Activated T-cell treated with anti-CD3 and anti-CD28 coated beads, Interleukin-2, amount 50 U/mL, for 72 hours (primary cell): ENCODE measurements at regions not wholly inside any gene's neighbourhood (a gene's known extent, or its start where the extent isn't known, plus 50 kb on each side); places are given as distances from the start of the nearest gene placed in this dataset.

Experiments
- ATAC-seq, 2 donors: fragments of 150-1000 bp; cut with Tn5 transposase; replicated peaks in 1 of 2; 2 replicates each; pipeline ENCODE4 v1.10.0; 2021; ENCODE audit warnings: moderate library complexity in 2 of 2, mild to moderate bottlenecking in 1 of 2
- DNase-seq, 2 donors: peaks; one replicate each; pipeline ENCODE4 v3.0.0; 2021 to 2022; ENCODE audit warnings: mixed read lengths in 1 of 2
- H3K27ac Mint-ChIP-seq: one replicate; pipeline ENCODE4 v1.8.0; 2022; ENCODE audit warnings: mild to moderate bottlenecking, moderate library complexity, mixed read lengths
- H3K27me3 Mint-ChIP-seq: one replicate; pipeline ENCODE4 v1.8.0; 2022; ENCODE audit warnings: low read depth, mixed read lengths
- H3K36me3 Mint-ChIP-seq, 2 donors: one replicate each; pipeline ENCODE4 v1.8.0; 2022; ENCODE audit warnings: mixed read lengths in 2 of 2, mild to moderate bottlenecking in 1 of 2; ENCODE audit not compliant: insufficient read depth in 2 of 2
- H3K4me1 Mint-ChIP-seq: one replicate; pipeline ENCODE4 v1.8.0; 2022; ENCODE audit warnings: low read depth, mixed read lengths
- H3K4me3 Mint-ChIP-seq, 2 donors: one replicate each; pipeline ENCODE4 v1.8.0; 2022; ENCODE audit warnings: mild to moderate bottlenecking in 2 of 2, mixed read lengths in 2 of 2, moderate library complexity in 2 of 2
- H3K9me3 Mint-ChIP-seq, 2 donors: one replicate each; pipeline ENCODE4 v1.8.0; 2022; ENCODE audit warnings: mixed read lengths in 2 of 2

DNA sequence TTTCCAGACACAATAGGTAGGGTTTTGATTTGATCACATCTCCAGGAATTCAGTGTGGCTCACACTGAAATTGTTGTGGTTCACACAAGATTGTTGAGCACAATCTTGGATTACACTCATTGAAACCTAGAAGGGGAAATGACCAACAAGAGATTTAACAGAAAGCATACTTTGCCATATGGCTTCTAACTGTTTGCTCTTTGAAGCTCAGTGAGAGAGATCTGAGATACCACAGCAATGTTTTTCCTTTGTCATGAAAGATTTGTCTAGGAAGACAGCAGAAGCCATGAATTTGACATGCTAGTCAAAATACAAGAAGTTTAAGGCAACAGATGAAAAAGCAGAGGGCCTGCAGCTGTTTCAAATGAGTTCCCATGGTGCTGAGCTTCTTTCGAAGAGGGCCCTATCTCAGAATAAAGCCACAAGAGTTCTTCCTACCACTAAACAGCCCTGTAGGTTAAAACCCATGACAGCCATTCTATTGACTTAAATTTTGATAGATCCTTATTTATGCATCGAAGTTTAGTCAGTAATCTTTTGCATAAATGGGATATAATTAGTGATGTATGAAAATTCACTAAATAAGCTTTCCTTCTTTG lies 650.4 kb downstream of the LTN1 start:
- H3K27me3 Mint-ChIP-seq, result no peaks in the 10 kb centered on the region
- H3K36me3 Mint-ChIP-seq, result no peaks in the 10 kb centered on the region
- ATAC-seq, result no peak
- no peak overlapping the region for H3K4me3 Mint-ChIP-seq
- no peaks in the 10 kb centered on the region for H3K4me1 Mint-ChIP-seq
- H3K9me3 Mint-ChIP-seq, result no peaks in the 10 kb centered on the region
- no peak for DNase-seq
- no peak overlapping the region for H3K27ac Mint-ChIP-seq

DNA sequence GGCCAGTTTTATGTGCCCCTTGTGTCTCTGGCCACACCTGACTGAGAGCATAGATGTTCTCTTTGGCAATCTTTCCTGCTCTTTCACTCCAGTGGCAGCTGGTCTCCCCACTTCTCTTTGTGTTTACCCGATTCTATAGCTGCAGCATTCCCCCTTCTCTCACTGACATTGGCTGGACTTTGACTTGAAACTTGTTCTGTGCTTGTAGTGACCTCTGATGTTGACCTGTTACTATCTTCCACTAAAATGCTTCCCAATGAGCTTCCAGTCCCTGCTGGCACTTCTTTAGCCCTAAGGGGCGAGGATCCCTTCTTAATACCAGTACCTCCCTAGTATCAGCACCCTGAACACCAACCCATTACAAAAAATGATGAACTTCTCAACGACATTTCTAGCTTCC lies 653.3 kb downstream of the LTN1 start:
- H3K36me3 Mint-ChIP-seq, result no peaks in the 10 kb centered on the region
- ATAC-seq, result no peak
- no peaks in the 10 kb centered on the region for H3K9me3 Mint-ChIP-seq
- H3K4me3 Mint-ChIP-seq, result no peak overlapping the region
- no peak overlapping the region for H3K27ac Mint-ChIP-seq
- H3K4me1 Mint-ChIP-seq, result no peaks in the 10 kb centered on the region
- H3K27me3 Mint-ChIP-seq, result no peaks in the 10 kb centered on the region
- DNase-seq, result no peak

DNA sequence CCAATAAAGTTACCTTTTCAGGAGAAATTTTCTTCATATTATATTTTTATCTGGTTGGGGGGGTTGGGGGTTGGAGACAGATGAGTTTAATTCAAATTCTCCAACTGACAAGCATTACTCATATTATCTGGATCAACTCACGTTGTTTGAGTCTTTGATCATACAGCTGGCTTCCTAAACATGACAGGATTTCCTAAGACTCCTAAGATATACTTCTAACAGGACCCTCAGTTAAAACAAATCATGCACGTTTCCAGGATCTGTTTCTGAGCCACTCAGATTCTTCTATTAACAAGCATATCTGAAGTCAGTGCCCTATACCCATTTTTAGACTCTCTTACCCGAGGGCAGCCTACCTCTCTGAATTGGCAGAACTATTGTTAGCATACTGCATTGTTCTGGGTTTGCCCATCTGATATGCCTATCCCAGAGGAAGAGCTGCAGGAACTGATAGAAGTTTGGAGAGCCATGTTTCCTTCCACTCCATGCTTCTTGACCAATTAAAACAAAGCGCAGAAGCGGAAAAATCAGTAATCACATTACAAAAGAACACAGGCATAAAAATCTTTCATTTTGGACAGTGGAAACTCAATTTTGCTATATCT lies 653.9 kb downstream of the LTN1 start:
- Mint-ChIP-seq H3K36me3 (no peaks in the 10 kb centered on the region), H3K4me1 (no peaks in the 10 kb centered on the region), H3K9me3 (no peaks in the 10 kb centered on the region), H3K27ac (no peak overlapping the region), H3K4me3 (no peak overlapping the region), H3K27me3 (no peaks in the 10 kb centered on the region)
- DNase-seq, result no peak
- no peak for ATAC-seq

DNA sequence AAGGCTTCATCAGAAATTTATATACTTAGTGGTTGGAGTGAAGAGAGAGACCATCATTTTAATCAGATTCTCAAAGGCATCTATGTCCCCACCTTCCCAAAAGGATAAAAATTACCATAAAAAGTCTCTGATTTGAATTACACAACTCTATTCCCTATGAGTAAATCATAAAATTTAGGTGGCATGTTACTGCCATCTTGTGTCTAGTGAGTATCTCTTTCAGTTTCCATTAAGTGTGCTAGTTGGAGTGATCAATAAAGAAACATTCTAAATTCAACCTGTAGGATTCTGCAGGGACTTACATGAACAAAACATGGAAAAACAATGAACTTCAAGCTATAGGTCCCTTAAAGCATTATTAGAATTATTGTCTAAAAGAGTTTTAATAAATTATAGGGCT lies 655.4 kb downstream of the LTN1 start:
- Mint-ChIP-seq H3K27me3 (no peaks in the 10 kb centered on the region), H3K4me1 (no peaks in the 10 kb centered on the region), H3K4me3 (no peak overlapping the region), H3K36me3 (no peaks in the 10 kb centered on the region), H3K9me3 (no peaks in the 10 kb centered on the region), H3K27ac (no peak overlapping the region)
- ATAC-seq (no peak), DNase-seq (no peak)

DNA sequence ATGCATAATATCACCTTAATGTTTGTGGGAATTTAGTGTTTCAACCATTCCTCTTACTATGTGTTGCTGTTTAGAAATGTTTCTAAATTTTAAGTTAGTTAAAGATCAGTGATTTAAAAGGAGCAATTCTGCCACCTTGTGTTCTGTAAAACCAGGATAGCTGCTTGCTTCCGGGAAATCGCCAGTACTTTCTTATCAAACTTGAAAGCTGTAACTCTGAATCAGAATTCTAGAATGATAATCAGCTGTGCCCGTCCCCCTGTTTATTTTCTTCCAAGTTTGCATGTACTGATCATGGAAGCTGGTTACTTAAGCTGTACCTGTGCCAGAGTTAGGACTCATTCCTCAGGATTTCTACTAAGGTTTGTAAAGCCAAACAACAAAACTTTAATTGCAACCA lies 656.4 kb downstream of the LTN1 start:
- ATAC-seq (no peak), DNase-seq (no peak)
- no peaks in the 10 kb centered on the region for H3K4me1 Mint-ChIP-seq
- no peaks in the 10 kb centered on the region for H3K36me3 Mint-ChIP-seq
- H3K4me3 Mint-ChIP-seq, result no peak overlapping the region
- no peaks in the 10 kb centered on the region for H3K9me3 Mint-ChIP-seq
- H3K27ac Mint-ChIP-seq, result no peak overlapping the region
- no peaks in the 10 kb centered on the region for H3K27me3 Mint-ChIP-seq

DNA sequence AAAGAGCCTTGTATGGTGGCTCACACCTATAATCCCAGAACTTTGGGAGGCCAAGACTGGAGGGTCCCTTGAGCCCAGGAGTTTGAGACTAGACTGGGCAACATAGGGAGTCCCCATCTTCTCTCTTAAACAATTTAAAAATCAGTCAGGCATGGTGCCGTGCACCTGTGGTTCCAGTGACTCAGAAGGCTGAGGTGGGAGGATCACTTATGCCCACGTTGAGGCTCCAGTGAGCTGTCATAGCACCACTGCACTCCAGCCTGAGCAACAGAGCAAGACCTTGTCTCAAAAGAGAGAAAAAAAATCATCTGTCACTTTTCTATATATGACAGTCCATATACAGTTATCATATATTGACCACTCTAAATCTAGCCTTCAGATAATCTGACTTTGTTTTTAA lies 658.3 kb downstream of the LTN1 start:
- Mint-ChIP-seq H3K27ac (no peak overlapping the region), H3K4me1 (no peaks in the 10 kb centered on the region), H3K36me3 (no peaks in the 10 kb centered on the region), H3K4me3 (no peak overlapping the region), H3K27me3 (no peaks in the 10 kb centered on the region), H3K9me3 (peaks cover 0 to under 1% of the 10 kb centered on the region in 2 donors)
- ATAC-seq (peak; percentile 60 to 80), DNase-seq (peak; percentile 1 to 12)

DNA sequence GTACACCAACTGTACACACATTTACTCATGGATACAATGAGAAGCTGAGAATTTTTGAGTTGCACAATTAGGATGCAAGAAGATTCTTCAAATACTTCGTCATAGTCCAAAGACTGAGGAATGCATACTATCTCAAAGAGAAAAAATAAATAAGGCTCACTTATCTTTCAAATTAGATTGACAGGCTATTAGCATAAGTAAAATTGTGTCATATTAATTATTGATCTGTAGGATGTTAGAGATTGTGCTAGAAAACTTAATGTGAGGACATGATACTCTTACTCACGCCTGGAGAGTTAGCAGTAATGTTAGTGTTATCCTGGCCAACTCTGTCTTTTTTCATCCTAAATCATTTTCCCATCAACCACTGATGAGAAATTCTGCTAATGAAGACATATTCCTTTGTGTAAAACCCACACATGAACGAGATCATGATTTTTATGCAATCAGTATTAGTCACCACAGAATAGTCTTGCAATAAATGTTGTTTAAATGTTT lies 659.0 kb downstream of the LTN1 start:
- no peaks in the 10 kb centered on the region for H3K4me1 Mint-ChIP-seq
- ATAC-seq, result no peak
- H3K4me3 Mint-ChIP-seq, result no peak overlapping the region
- H3K27ac Mint-ChIP-seq, result no peak overlapping the region
- H3K36me3 Mint-ChIP-seq, result no peaks in the 10 kb centered on the region
- peaks cover 1 to 5% of the 10 kb centered on the region in 2 donors for H3K9me3 Mint-ChIP-seq
- H3K27me3 Mint-ChIP-seq, result no peaks in the 10 kb centered on the region
- no peak for DNase-seq

DNA sequence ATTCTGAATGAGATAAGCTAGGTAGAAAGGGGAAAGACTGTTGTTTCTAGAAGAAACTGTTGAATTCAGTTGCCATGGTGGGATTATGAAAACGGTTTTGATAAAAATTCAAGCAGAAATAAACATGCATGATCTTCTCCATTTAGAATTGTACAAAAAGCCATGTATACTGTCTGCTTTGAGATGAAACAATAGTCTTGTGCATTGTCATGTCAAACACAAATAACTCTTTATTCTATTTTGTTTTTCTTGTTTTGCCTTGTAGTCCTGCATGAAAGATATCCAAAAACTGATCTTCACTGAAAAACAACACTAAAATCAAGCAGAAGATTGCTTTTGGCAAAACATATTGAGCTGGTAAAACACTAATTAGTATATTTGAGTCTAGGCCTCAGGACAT lies 659.9 kb downstream of the LTN1 start:
- H3K27ac Mint-ChIP-seq, result no peak overlapping the region
- H3K4me3 Mint-ChIP-seq, result no peak overlapping the region
- peaks cover 1 to 7% of the 10 kb centered on the region in 2 donors for H3K9me3 Mint-ChIP-seq
- no peaks in the 10 kb centered on the region for H3K36me3 Mint-ChIP-seq
- no peaks in the 10 kb centered on the region for H3K4me1 Mint-ChIP-seq
- ATAC-seq (no peak), DNase-seq (no peak)
- no peaks in the 10 kb centered on the region for H3K27me3 Mint-ChIP-seq

DNA sequence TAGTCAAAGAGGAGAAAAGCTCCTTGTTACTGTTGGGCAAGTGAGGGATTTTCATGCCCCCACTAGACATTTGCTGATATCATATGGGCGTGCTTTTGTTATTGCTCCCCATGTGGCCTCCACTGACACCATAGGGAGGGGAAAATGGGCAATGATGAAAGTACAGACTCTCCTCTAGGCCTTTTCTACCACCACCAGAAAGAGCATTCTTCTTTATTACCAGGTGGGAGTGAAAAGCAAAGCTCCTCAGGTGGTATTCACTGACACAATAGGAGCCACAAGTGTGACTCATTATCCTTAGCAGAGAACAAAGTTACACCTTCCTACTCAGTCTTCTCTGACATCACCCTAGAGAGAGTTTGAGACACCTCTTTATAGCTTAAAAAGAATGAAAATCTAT lies 667.1 kb downstream of the LTN1 start:
- H3K36me3 Mint-ChIP-seq, result no peaks in the 10 kb centered on the region
- no peaks in the 10 kb centered on the region for H3K27me3 Mint-ChIP-seq
- DNase-seq (no peak), ATAC-seq (peak in 1 of 2 donors; percentile 33)
- no peaks in the 10 kb centered on the region for H3K4me1 Mint-ChIP-seq
- no peak overlapping the region for H3K4me3 Mint-ChIP-seq
- H3K27ac Mint-ChIP-seq, result no peak overlapping the region
- peaks cover 8 to 14% of the 10 kb centered on the region in 2 donors for H3K9me3 Mint-ChIP-seq

DNA sequence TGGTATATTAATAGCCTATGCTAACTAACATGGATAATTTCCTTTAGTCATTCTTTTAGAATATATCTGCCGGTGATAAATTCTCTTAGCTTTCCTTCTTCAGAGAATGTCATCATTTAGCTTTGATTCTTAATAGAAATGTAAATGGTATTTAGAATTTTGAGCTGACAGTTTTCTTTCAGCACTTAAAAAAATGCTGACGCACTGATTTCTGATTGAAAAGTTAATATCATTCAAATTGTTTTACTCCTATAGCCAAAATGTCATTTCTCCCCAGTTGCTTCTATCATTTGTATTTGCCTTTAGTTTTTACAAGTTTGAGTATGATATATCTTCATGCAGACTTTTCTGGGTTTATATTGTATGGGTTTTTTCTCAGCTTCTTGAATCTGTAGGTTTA lies 668.0 kb downstream of the LTN1 start:
- no peaks in the 10 kb centered on the region for H3K4me1 Mint-ChIP-seq

DNA sequence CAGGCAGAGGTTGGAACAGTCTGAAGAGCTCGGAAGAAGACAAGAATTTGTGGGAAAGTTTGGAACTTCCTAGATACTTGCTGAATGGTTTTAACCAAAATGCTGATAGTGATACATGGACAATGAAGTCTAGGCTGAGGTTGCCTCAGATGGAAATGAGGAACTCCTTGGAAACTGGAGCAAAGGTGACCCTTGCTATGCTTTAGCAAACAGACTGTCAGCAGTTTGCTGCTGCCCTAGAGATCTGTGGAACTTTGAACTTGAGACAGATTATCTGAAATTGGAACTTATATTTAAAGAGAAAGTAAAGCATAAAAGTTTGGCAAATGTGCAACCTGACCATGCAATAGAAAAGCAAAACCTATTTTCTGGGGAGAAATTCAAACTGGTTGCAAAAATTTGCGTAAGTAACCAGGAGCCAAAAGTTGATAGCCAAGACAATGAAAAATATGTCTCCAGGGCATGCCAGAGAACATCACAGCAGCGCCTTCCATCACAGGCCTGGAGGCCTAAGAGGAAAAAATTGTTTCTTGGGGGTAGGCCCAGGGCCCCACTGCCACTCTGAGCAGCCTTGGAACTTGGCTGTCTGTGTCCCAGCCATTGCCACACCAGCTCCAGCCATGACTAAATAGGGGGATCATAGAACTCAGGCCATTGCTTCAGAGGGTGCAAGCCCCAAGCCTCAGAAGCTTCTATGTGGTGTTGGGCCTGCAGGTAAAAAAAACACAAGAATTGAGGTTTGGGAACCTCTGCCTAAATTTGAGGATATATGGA lies 675.3 kb downstream of the LTN1 start:
- no peak overlapping the region for H3K27ac Mint-ChIP-seq
- DNase-seq (no peak), ATAC-seq (no peak)
- no peaks in the 10 kb centered on the region for H3K36me3 Mint-ChIP-seq
- peaks cover 3 to 4% of the 10 kb centered on the region in 2 donors for H3K9me3 Mint-ChIP-seq
- H3K27me3 Mint-ChIP-seq, result no peaks in the 10 kb centered on the region
- H3K4me1 Mint-ChIP-seq, result no peaks in the 10 kb centered on the region
- no peak overlapping the region for H3K4me3 Mint-ChIP-seq

More for the DNA sequence above, 668.0 kb downstream of the LTN1 start:
- no peaks in the 10 kb centered on the region for H3K27me3 Mint-ChIP-seq
- H3K9me3 Mint-ChIP-seq, result peaks cover 8 to 14% of the 10 kb centered on the region in 2 donors
- ATAC-seq (no peak), DNase-seq (no peak)
- H3K36me3 Mint-ChIP-seq, result no peaks in the 10 kb centered on the region
- H3K27ac Mint-ChIP-seq, result no peak overlapping the region
- H3K4me3 Mint-ChIP-seq, result no peak overlapping the region

DNA sequence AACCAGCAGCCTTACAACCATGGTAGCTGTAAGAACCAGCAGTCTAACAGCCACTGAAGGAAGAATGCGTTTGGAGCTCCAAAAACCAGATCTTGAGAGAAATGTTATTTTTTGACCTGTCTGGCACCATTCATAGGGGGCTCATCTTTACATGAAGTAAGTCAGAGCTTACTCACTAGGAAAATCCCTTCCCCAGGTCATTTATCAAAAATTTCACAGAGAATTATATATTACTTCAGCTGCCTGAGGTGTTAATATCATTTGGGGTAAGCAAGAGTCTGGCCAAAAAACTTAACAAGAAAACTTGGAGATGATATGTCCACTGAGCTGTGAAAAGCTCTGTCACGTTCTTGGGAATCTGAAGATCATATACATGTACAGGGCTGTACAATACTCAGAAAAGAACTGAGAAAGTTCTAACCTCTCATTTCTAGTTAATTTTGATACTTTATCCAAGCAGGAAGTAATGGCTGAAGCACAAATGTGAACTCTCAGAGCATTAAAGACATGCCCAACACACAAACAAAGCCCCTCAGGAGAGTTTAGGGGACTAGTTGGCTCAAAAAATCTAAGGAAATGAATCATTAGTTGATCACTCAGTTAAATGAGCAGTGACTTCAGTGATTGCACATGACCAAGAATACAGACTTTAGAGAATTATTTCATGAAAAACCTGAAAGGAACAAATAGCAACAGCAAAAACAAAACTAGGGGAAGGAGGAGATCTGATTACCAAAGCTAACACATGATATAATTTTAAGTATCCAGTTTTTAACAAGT lies 681.1 kb downstream of the LTN1 start:
- no peak overlapping the region for H3K4me3 Mint-ChIP-seq
- H3K9me3 Mint-ChIP-seq, result peaks cover 0 to 1% of the 10 kb centered on the region in 2 donors
- no peak for ATAC-seq
- no peaks in the 10 kb centered on the region for H3K4me1 Mint-ChIP-seq
- no peaks in the 10 kb centered on the region for H3K36me3 Mint-ChIP-seq
- no peak for DNase-seq
- no peak overlapping the region for H3K27ac Mint-ChIP-seq
- H3K27me3 Mint-ChIP-seq, result no peaks in the 10 kb centered on the region

DNA sequence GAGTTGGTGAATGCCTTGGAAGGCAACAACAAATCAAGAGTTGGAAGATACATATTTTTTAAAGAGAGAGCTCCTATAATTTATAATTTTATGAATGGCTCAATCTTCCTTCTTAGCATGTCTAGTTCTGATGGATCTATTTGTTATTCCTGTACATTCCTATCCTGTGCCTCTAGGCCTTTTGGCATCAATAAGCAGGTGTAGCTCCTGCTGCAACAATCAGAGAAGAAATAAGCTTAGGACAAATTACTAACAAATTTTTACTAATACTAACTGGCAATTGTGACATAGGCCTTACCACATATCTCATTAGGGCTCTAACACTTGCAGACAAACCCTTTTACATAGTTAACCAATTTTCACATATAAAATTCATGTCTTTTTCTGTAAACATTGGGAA lies 682.0 kb downstream of the LTN1 start:
- Mint-ChIP-seq H3K27me3 (no peaks in the 10 kb centered on the region), H3K9me3 (peaks cover 0 to 1% of the 10 kb centered on the region in 2 donors), H3K4me3 (no peak overlapping the region), H3K36me3 (no peaks in the 10 kb centered on the region), H3K27ac (no peak overlapping the region), H3K4me1 (no peaks in the 10 kb centered on the region)
- ATAC-seq (no peak), DNase-seq (no peak)
